NOMO-1 treated with dmso at 0.1 percent for 144 hours (cell line): ENCODE measurements at regions not wholly inside any gene's neighbourhood (a gene's known extent, or its start where the extent isn't known, plus 50 kb on each side); places are given as distances from the start of the nearest gene placed in this dataset.

ENCODE experiments used
- DNase-seq: peaks from one replicate; lab custom pipeline; 2025; ENCODE audit not compliant: unreplicated experiment; lab: John Stamatoyannopoulos, UW

GRCh38 chr13:30844548-30845296, 61.3 kb upstream of the MEDAG start:
- DNase-seq = no peak

GRCh38 chr13:30845297-30846214, 60.5 kb upstream of the MEDAG start:
- DNase-seq = peak; percentile 53

- no peak for DNase-seq
Observed at GRCh38 chr13:30846311-30846710, 59.8 kb upstream of the MEDAG start.

GRCh38 chr13:30846866-30847265, 59.2 kb upstream of the MEDAG start:
- DNase-seq = no peak

- DNase-seq = no peak
Observed at GRCh38 chr13:30847650-30848307, 58.3 kb upstream of the MEDAG start.

- no peak for DNase-seq
Observed at GRCh38 chr13:30848332-30849027, 57.6 kb upstream of the MEDAG start.

- no peak for DNase-seq
Observed at GRCh38 chr13:30849611-30850010, 56.5 kb upstream of the MEDAG start.

- DNase-seq = no peak
Observed at GRCh38 chr13:30850204-30850866, 55.7 kb upstream of the MEDAG start.

GRCh38 chr13:30850867-30851211, 55.2 kb upstream of the MEDAG start:
- DNase-seq = no peak

GRCh38 chr13:30851697-30852096, 54.4 kb upstream of the MEDAG start:
- peak; percentile 75 for DNase-seq

GRCh38 chr13:30855569-30855968, 50.5 kb upstream of the MEDAG start:
- DNase-seq = no peak

- no peak for DNase-seq
Observed at GRCh38 chr13:30856005-30856790, 49.9 kb upstream of the MEDAG start.
